GM12875 (cell line): ENCODE measurements at regions not wholly inside any gene's neighbourhood (a gene's known extent, or its start where the extent isn't known, plus 50 kb on each side); places are given as distances from the start of the nearest gene placed in this dataset.

Experiments
- H3K4me3 ChIP-seq: one replicate; pipeline ENCODE4 v1.5.1; 2011; ENCODE audit warnings: low read depth, low read length, control low read depth
- TF ChIP-seq, protein P1 (sequence below): IDR thresholded peaks from 2 replicates; pipeline ENCODE4 v1.5.1; 2011; ENCODE audit warnings: low read depth, mild to moderate bottlenecking, control low read depth, inconsistent platforms, low read length, moderate library complexity, borderline replicate concordance; ENCODE audit not compliant: insufficient read depth

DNA sequence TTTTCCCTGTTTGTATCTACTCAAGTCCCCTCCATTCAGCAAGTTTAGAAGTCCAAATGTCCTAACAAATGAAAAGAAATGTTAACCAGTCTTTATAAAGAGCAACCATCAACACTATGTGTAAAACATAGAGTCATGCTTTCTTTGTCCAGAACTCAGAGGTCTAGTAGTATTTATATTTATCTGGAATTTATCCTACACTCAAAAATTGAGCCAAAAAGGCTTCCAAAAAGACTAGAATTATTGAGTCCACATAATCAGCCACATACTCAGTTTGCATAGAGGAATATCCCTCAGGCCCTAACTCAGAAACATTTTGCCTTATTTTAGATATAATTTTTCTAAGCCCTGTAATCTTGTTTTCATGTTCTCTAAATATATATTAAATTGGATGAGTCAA is 455.0 kb downstream of the COL12A1 start:
- no peak overlapping the region for H3K4me3 ChIP-seq
- TF ChIP-seq, protein P1, sequence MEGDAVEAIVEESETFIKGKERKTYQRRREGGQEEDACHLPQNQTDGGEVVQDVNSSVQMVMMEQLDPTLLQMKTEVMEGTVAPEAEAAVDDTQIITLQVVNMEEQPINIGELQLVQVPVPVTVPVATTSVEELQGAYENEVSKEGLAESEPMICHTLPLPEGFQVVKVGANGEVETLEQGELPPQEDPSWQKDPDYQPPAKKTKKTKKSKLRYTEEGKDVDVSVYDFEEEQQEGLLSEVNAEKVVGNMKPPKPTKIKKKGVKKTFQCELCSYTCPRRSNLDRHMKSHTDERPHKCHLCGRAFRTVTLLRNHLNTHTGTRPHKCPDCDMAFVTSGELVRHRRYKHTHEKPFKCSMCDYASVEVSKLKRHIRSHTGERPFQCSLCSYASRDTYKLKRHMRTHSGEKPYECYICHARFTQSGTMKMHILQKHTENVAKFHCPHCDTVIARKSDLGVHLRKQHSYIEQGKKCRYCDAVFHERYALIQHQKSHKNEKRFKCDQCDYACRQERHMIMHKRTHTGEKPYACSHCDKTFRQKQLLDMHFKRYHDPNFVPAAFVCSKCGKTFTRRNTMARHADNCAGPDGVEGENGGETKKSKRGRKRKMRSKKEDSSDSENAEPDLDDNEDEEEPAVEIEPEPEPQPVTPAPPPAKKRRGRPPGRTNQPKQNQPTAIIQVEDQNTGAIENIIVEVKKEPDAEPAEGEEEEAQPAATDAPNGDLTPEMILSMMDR, result no peak

- TF ChIP-seq, protein P1, result no peak
- no peak overlapping the region for H3K4me3 ChIP-seq
These were observed 456.4 kb downstream of the COL12A1 start for GRCh38 chr6:74749211-74750147.

DNA sequence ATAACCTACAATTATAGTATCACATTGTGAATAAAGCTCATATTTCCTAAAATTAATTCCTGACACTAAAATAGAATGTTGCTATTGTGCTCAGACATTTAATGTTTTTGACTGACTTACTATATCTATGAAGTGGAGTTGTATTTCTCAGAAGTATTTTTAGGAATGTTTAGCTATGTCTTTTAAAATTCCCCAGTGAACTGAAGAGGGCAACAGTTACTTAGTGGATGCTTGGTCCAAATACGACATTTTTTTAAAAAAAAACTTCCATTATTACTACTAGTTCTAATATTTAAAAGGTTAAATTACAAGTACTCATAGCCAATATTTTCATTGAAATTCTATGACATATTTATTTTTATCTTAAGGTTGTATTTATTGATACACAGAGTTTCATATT is 460.2 kb downstream of the COL12A1 start:
- no peak overlapping the region for H3K4me3 ChIP-seq
- TF ChIP-seq, protein P1, result no peak

GRCh38 chr6:74742793-74743508 is 462.9 kb downstream of the COL12A1 start:
- no peak overlapping the region for H3K4me3 ChIP-seq
- TF ChIP-seq, protein P1, result no peak

DNA sequence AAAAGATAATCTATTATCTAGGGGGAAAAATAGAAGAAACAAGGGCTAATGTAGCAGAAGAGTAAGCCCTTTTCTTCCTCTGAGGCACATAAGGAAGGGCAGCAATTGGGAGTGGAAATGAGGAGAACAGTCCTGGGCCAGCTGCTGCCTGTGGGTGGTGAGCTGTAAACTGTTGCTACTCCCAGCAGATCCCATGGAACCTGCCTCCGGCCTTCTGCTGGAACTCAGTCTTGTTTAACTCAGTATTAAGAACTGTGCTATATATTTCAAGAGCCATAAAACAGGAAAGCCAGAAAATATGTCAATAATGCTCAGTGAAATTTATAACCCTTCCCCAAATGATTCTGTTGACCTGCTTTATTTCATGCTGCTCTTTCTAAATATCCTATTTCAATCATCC is 464.2 kb downstream of the COL12A1 start:
- TF ChIP-seq, protein P1, result no peak
- no peak overlapping the region for H3K4me3 ChIP-seq

GRCh38 chr6:74735304-74735703 is 470.5 kb downstream of the COL12A1 start:
- no peak overlapping the region for H3K4me3 ChIP-seq

More at GRCh38 chr6:74735304-74735703, 470.5 kb downstream of the COL12A1 start:
- TF ChIP-seq, protein P1, result no peak
